Transverse colon (tissue), 4 donors: ENCODE measurements at regions not wholly inside any gene's neighbourhood (a gene's known extent, or its start where the extent isn't known, plus 50 kb on each side); places are given as distances from the start of the nearest gene placed in this dataset.

Source experiments
- DNase-seq: peaks from one replicate; pipeline ENCODE4 v3.0.0-alpha.2; 2019
- H3K27ac ChIP-seq, 4 donors: fragments of 200-600 bp; sonication (generic); 2 replicates each; pipeline ENCODE4 v1.5.1; 2016 to 2018; ENCODE audit warnings: inconsistent platforms in 4 of 4
- H3K27me3 ChIP-seq: fragments of 200-600 bp; sonication (generic); 2 replicates; pipeline ENCODE4 v1.5.1; 2017; ENCODE audit warnings: inconsistent platforms
- H3K36me3 ChIP-seq, 4 donors: fragments of 200-600 bp; sonication (generic); 2 replicates each; pipeline ENCODE4 v1.5.1; 2017 to 2019; ENCODE audit warnings: inconsistent platforms in 4 of 4
- H3K4me1 ChIP-seq, 4 donors: fragments of 200-600 bp; sonication (generic); 2 replicates each; pipeline ENCODE4 v1.5.1; 2017 to 2020; ENCODE audit warnings: inconsistent platforms in 4 of 4
- H3K4me3 ChIP-seq, 4 donors: fragments of 200-600 bp; sonication (generic); 1 replicate in 1 of 4; 2 replicates in 3 of 4; pipeline versions ENCODE4 v1.5.1 to v1.6.1; 2017 to 2019; ENCODE audit warnings: inconsistent platforms in 4 of 4
- H3K9me3 ChIP-seq, 2 donors: fragments of 200-600 bp; sonication (generic); 2 replicates each; pipeline ENCODE4 v1.5.1; 2017 to 2019; ENCODE audit warnings: inconsistent platforms in 2 of 2
- EP300 ChIP-seq: sonication (generic); formaldehyde crosslinking; IDR thresholded peaks from one replicate; pipeline ENCODE4 v1.6.1; 2017; ENCODE audit warnings: antibody characterized with exemption, low read depth
- POLR2A ChIP-seq: fragments of 450-650 bp; IDR thresholded peaks from one replicate; pipeline ENCODE4 v1.6.1; 2016; ENCODE audit warnings: antibody characterized with exemption, mild to moderate bottlenecking, moderate library complexity
- POLR2AphosphoS5 ChIP-seq, 3 donors: sonication (generic); formaldehyde crosslinking; IDR thresholded peaks; one replicate each; pipeline ENCODE4 v1.6.1; 2016; ENCODE audit warnings: antibody characterized with exemption in 3 of 3
- WGBS, 2 donors: methylation state at CpG; one replicate each; pipeline ENCODE4 v1.1.5; 2018; ENCODE audit warnings: low coverage in 1 of 2; 5-methylcytosine and 5-hydroxymethylcytosine counted together
- in situ Hi-C, 4 donors: fragments of 200-750 bp; cut with MboI; loops; one replicate each; pipeline versions ENCODE4 v1.15.0 to v1.15.1; 2017; ENCODE audit warnings: low sequenced_read_pairs in 3 of 4, low pct_ligation_motif_present in 1 of 4, low pct_unique_long_range_greater_than_20kb in 1 of 4
- intact Hi-C: fragments of 100-400 bp; cut with DNase I; formaldehyde crosslinking; loops from one replicate; pipeline ENCODE4 v1.15.1; 2023; ENCODE audit warnings: low total_unique reads
- TF ChIP-seq, protein P1 (sequence below), 5 experiments: fragments of 200-600 bp in 3 of 5; fragments of 450-650 bp in 2 of 5; sonication (generic) in 3 of 5; IDR thresholded peaks; 1 replicate in 2 of 5; 2 replicates in 3 of 5; pipeline ENCODE4 v1.5.1; 2016 to 2017; ENCODE audit warnings: antibody characterized with exemption in 5 of 5, inconsistent platforms in 3 of 5, mild to moderate bottlenecking in 2 of 5, moderate library complexity in 1 of 5

GRCh38 chr3:13173186-13173585, 100.0 kb upstream of the IQSEC1 start:
- TF ChIP-seq, protein P1, sequence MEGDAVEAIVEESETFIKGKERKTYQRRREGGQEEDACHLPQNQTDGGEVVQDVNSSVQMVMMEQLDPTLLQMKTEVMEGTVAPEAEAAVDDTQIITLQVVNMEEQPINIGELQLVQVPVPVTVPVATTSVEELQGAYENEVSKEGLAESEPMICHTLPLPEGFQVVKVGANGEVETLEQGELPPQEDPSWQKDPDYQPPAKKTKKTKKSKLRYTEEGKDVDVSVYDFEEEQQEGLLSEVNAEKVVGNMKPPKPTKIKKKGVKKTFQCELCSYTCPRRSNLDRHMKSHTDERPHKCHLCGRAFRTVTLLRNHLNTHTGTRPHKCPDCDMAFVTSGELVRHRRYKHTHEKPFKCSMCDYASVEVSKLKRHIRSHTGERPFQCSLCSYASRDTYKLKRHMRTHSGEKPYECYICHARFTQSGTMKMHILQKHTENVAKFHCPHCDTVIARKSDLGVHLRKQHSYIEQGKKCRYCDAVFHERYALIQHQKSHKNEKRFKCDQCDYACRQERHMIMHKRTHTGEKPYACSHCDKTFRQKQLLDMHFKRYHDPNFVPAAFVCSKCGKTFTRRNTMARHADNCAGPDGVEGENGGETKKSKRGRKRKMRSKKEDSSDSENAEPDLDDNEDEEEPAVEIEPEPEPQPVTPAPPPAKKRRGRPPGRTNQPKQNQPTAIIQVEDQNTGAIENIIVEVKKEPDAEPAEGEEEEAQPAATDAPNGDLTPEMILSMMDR (IDR thresholded peaks at IDR 0.05) = no peak
- TF ChIP-seq POLR2A (no peak), EP300 (no peak), POLR2AphosphoS5 (IDR thresholded peaks at IDR 0.05) (no peak)
- DNase-seq = no peak
- 43% methylated on average over 3 of the region's 6 CpGs; no CpG with 5 or more reads in 1 of the 2 donors for WGBS, 2 donors
- Histone ChIP-seq H3K27ac (no peak overlapping the region), H3K4me3 (no peak overlapping the region), H3K4me1 (no peaks in the 10 kb centered on the region), H3K27me3 (no peaks in the 10 kb centered on the region), H3K9me3 (no peaks in the 10 kb centered on the region), H3K36me3 (no peaks in the 10 kb centered on the region)
- intact Hi-C loops = no loop called here
- in situ Hi-C loops = no loop called here

GRCh38 chr3:13172644-13173013, 99.4 kb upstream of the IQSEC1 start:
- Histone ChIP-seq H3K4me3 (no peak overlapping the region), H3K9me3 (no peaks in the 10 kb centered on the region), H3K4me1 (no peaks in the 10 kb centered on the region), H3K27me3 (no peaks in the 10 kb centered on the region), H3K36me3 (no peaks in the 10 kb centered on the region), H3K27ac (no peak overlapping the region)
- DNase-seq = no peak
- WGBS, 2 donors = 83% methylated on average over 7 of the region's 7 CpGs; no CpG with 5 or more reads in 1 of the 2 donors
- in situ Hi-C loops (no loop called here), intact Hi-C loops (no loop called here)
- TF ChIP-seq EP300 (no peak), POLR2AphosphoS5 (IDR thresholded peaks at IDR 0.05) (no peak), POLR2A (no peak)
- TF ChIP-seq, protein P1 (IDR thresholded peaks at IDR 0.05) = no peak

GRCh38 chr3:13171704-13172643, 98.7 kb upstream of the IQSEC1 start:
- Histone ChIP-seq H3K36me3 (no peaks in the 10 kb centered on the region), H3K4me1 (no peaks in the 10 kb centered on the region), H3K4me3 (no peak overlapping the region), H3K9me3 (no peaks in the 10 kb centered on the region), H3K27ac (no peak overlapping the region), H3K27me3 (no peaks in the 10 kb centered on the region)
- intact Hi-C loops = no loop called here
- in situ Hi-C loops = no loop called here
- no peak for DNase-seq
- WGBS, 2 donors = 70 to 78% methylated on average over 9 to 19 of the region's 19 CpGs
- TF ChIP-seq EP300 = no peak
- TF ChIP-seq POLR2AphosphoS5 (IDR thresholded peaks at IDR 0.05) = no peak
- no peak for TF ChIP-seq POLR2A
- TF ChIP-seq, protein P1 (IDR thresholded peaks at IDR 0.05) = no peak

DNA sequence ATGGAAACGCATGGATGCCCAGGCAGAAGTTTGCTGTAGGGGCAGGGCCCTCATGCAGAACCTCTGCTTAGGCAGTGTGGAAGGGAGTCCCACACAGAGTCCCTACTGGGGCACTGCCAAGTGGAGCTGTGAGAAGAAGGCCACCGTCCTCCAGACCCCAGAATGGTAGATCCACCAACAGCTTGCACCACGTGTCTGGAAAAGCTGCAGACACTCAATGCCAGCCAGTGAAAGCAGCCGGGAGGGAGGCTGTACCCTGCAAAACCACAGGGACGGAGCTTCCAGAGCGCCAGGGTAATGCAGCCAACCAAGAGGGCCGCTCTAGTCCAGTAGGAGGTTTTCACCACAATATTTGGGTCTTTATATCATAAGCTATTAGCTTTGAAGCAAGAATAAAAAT, 97.1 kb upstream of the IQSEC1 start:
- TF ChIP-seq EP300 (no peak), POLR2A (no peak), POLR2AphosphoS5 (IDR thresholded peaks at IDR 0.05) (no peak)
- TF ChIP-seq, protein P1 (IDR thresholded peaks at IDR 0.05) = no peak
- no peak overlapping the region for H3K27ac ChIP-seq
- WGBS, 2 donors = 73% methylated on average over 7 of the region's 7 CpGs; no CpG with 5 or more reads in 1 of the 2 donors
- H3K4me1 ChIP-seq = no peaks in the 10 kb centered on the region
- DNase-seq = no peak
- H3K36me3 ChIP-seq = no peaks in the 10 kb centered on the region
- H3K27me3 ChIP-seq = no peaks in the 10 kb centered on the region
- H3K4me3 ChIP-seq = no peak overlapping the region
- intact Hi-C loops = no loop called here
- in situ Hi-C loops = no loop called here
- H3K9me3 ChIP-seq = no peaks in the 10 kb centered on the region
